Upper lobe of left lung (tissue), 4 donors: ENCODE measurements at regions not wholly inside any gene's neighbourhood (a gene's known extent, or its start where the extent isn't known, plus 50 kb on each side); places are given as distances from the start of the nearest gene placed in this dataset.

Experiments used
- POLR2A ChIP-seq, 4 donors: fragments of 450-650 bp; IDR thresholded peaks; one replicate each; pipeline ENCODE4 v1.5.1; 2016 to 2017; ENCODE audit warnings: antibody characterized with exemption in 4 of 4, mild to moderate bottlenecking in 2 of 4
- POLR2AphosphoS5 ChIP-seq, 2 donors: sonication (generic); formaldehyde crosslinking; IDR thresholded peaks; one replicate each; pipeline ENCODE4 v1.5.1; 2017; ENCODE audit warnings: antibody characterized with exemption in 2 of 2
- TF ChIP-seq, protein P1 (sequence below), 6 experiments: fragments of 450-650 bp in 4 of 6; fragments of 200-600 bp in 2 of 6; sonication (generic) in 2 of 6; IDR thresholded peaks; one replicate each; pipeline ENCODE4 v1.5.1; 2016 to 2019; ENCODE audit warnings: antibody characterized with exemption in 6 of 6

DNA sequence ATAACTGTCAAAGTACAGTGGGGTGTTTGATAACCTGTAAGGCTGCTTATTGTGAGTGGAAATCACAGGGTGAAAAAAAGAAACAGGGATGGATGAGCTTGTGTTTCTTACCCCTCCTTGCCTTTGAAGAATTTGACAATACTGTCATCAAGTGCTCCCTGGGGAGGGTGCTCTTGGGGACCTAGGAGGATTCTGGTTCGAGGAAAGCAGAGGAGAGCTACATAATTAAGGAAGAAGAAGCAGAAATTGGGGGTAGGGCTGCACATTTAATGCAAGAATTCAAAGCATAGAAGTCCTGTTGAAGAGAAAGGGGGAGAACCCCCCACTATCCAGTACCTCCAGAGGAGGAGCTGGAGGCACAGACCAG is 208.1 kb upstream of the PHYHIPL start:
- TF ChIP-seq POLR2A (IDR thresholded peaks at IDR 0.05): no peak
- TF ChIP-seq, protein P1, sequence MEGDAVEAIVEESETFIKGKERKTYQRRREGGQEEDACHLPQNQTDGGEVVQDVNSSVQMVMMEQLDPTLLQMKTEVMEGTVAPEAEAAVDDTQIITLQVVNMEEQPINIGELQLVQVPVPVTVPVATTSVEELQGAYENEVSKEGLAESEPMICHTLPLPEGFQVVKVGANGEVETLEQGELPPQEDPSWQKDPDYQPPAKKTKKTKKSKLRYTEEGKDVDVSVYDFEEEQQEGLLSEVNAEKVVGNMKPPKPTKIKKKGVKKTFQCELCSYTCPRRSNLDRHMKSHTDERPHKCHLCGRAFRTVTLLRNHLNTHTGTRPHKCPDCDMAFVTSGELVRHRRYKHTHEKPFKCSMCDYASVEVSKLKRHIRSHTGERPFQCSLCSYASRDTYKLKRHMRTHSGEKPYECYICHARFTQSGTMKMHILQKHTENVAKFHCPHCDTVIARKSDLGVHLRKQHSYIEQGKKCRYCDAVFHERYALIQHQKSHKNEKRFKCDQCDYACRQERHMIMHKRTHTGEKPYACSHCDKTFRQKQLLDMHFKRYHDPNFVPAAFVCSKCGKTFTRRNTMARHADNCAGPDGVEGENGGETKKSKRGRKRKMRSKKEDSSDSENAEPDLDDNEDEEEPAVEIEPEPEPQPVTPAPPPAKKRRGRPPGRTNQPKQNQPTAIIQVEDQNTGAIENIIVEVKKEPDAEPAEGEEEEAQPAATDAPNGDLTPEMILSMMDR (IDR thresholded peaks at IDR 0.05): no peak
- TF ChIP-seq POLR2AphosphoS5 (IDR thresholded peaks at IDR 0.05): no peak
